ENCODE measurements at regions not wholly inside any gene's neighbourhood (a gene's known extent, or its start where the extent isn't known, plus 50 kb on each side); places are given as distances from the start of the nearest gene placed in this dataset.

- TF ChIP-seq NANOG (IDR thresholded peaks at IDR 0.05; ENCODE audit: borderline replicate concordance): no peak
- no peak for TF ChIP-seq CREB1 (CRISPR knock-in tag; IDR thresholded peaks at IDR 0.05; ENCODE audit: low read depth)
These were observed 150.4 kb upstream of the PRPS1L1 start (continued) for GRCh38 chr7:18177815-18178660.

- Histone ChIP-seq H3K9me2 (ENCODE audit: insufficient read depth) (no peaks in the 10 kb centered on the region), H3K27ac (ENCODE audit: low read depth) (no peak overlapping the region), H3K27me3 (ENCODE audit: insufficient read depth) (no peaks in the 10 kb centered on the region), H3F3A (replicated peaks; ENCODE audit: low read depth) (no peaks in the 10 kb centered on the region), H3K36me3 (ENCODE audit: insufficient read depth) (no peaks in the 10 kb centered on the region), H2AFZ (peak overlapping the region; percentile 20; the same call in 1 of the 2 replicates), H3K4me1 (ENCODE audit: insufficient read depth) (no peaks in the 10 kb centered on the region), H4K20me1 (replicated peaks; ENCODE audit: insufficient read depth) (no peaks in the 10 kb centered on the region), H3K4me3 (no peak overlapping the region), H3K4me2 (no peak overlapping the region), H3K79me2 (replicated peaks; ENCODE audit: insufficient read depth) (no peaks in the 10 kb centered on the region)
- Mint-ChIP-seq H3K27me3 (ENCODE audit: insufficient read depth, low read depth, poor library complexity) (no peaks in the 10 kb centered on the region), H3K36me3 (ENCODE audit: low read depth) (no peaks in the 10 kb centered on the region), H3K4me1 (no peaks in the 10 kb centered on the region; the same call in 2 of the 3 replicates), H3K9me3 (no peaks in the 10 kb centered on the region; the same call in 1 of the 3 replicates), H3K27ac (no peak overlapping the region; the same call in 1 of the 2 replicates), H3K4me3 (no peak overlapping the region)
- DNase-seq (ENCODE audit: low spot score): no peak
- TF ChIP-seq, protein P1, sequence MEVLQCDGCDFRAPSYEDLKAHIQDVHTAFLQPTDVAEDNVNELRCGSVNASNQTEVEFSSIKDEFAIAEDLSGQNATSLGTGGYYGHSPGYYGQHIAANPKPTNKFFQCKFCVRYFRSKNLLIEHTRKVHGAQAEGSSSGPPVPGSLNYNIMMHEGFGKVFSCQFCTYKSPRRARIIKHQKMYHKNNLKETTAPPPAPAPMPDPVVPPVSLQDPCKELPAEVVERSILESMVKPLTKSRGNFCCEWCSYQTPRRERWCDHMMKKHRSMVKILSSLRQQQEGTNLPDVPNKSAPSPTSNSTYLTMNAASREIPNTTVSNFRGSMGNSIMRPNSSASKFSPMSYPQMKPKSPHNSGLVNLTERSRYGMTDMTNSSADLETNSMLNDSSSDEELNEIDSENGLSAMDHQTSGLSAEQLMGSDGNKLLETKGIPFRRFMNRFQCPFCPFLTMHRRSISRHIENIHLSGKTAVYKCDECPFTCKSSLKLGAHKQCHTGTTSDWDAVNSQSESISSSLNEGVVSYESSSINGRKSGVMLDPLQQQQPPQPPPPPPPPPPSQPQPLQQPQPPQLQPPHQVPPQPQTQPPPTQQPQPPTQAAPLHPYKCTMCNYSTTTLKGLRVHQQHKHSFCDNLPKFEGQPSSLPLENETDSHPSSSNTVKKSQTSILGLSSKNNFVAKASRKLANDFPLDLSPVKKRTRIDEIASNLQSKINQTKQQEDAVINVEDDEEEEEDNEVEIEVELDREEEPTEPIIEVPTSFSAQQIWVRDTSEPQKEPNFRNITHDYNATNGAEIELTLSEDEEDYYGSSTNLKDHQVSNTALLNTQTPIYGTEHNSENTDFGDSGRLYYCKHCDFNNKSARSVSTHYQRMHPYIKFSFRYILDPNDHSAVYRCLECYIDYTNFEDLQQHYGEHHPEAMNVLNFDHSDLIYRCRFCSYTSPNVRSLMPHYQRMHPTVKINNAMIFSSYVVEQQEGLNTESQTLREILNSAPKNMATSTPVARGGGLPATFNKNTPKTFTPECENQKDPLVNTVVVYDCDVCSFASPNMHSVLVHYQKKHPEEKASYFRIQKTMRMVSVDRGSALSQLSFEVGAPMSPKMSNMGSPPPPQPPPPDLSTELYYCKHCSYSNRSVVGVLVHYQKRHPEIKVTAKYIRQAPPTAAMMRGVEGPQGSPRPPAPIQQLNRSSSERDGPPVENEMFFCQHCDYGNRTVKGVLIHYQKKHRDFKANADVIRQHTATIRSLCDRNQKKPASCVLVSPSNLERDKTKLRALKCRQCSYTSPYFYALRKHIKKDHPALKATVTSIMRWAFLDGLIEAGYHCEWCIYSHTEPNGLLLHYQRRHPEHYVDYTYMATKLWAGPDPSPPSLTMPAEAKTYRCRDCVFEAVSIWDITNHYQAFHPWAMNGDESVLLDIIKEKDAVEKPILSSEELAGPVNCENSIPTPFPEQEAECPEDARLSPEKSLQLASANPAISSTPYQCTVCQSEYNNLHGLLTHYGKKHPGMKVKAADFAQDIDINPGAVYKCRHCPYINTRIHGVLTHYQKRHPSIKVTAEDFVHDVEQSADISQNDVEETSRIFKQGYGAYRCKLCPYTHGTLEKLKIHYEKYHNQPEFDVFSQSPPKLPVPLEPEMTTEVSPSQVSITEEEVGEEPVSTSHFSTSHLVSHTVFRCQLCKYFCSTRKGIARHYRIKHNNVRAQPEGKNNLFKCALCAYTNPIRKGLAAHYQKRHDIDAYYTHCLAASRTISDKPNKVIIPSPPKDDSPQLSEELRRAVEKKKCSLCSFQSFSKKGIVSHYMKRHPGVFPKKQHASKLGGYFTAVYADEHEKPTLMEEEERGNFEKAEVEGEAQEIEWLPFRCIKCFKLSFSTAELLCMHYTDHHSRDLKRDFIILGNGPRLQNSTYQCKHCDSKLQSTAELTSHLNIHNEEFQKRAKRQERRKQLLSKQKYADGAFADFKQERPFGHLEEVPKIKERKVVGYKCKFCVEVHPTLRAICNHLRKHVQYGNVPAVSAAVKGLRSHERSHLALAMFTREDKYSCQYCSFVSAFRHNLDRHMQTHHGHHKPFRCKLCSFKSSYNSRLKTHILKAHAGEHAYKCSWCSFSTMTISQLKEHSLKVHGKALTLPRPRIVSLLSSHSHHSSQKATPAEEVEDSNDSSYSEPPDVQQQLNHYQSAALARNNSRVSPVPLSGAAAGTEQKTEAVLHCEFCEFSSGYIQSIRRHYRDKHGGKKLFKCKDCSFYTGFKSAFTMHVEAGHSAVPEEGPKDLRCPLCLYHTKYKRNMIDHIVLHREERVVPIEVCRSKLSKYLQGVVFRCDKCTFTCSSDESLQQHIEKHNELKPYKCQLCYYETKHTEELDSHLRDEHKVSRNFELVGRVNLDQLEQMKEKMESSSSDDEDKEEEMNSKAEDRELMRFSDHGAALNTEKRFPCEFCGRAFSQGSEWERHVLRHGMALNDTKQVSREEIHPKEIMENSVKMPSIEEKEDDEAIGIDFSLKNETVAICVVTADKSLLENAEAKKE (CRISPR knock-in tag; IDR thresholded peaks at IDR 0.05): no peak
- TF ChIP-seq REST (IDR thresholded peaks at IDR 0.05; ENCODE audit: unreplicated experiment) (no peak), POLR2AphosphoS5 (IDR thresholded peaks at IDR 0.05; ENCODE audit: low read depth) (no peak), ZNF114 (CRISPR knock-in tag; IDR thresholded peaks at IDR 0.05) (no peak), JUNB (IDR thresholded peaks at IDR 0.05; ENCODE audit: unreplicated experiment) (no peak), ZNF331 (CRISPR knock-in tag; IDR thresholded peaks at IDR 0.05; ENCODE audit: low read depth) (no peak), NANOG (IDR thresholded peaks at IDR 0.05; ENCODE audit: borderline replicate concordance) (no peak), CREB1 (CRISPR knock-in tag; IDR thresholded peaks at IDR 0.05; ENCODE audit: low read depth) (no peak), EZH2 (IDR thresholded peaks at IDR 0.05; ENCODE audit: low read depth, unreplicated experiment) (no peak), STAT1 (IDR thresholded peaks at IDR 0.05; ENCODE audit: unreplicated experiment) (no peak)
- ATAC-seq: no peak
These were observed 151.4 kb upstream of the PRPS1L1 start for GRCh38 chr7:18179093-18179492.

Measured in GM23338 (cell line).